IMR-90 (cell line): ENCODE measurements at regions not wholly inside any gene's neighbourhood (a gene's known extent, or its start where the extent isn't known, plus 50 kb on each side); places are given as distances from the start of the nearest gene placed in this dataset.

Experiments used
- ATAC-seq: fragments of 200-7000 bp; cut with Tn5 transposase; 2 replicates; pipeline ENCODE4 v1.9.1; 2020; ENCODE audit warnings: low read depth, mild to moderate bottlenecking, moderate library complexity
- BruUV-seq: library from RNA; stranded (reverse); fragments of 400-500 nt; replicated peaks from 2 replicates; lab custom pipeline; 2021; lab: Mats Ljungman, UMichigan
- CTCF ChIA-PET: fragments of 300-600 bp; formaldehyde crosslinking; extraction: SDS; loops from one replicate; lab custom pipeline; 2021; ENCODE audit warnings: antibody characterized with exemption; lab: Yijun Ruan, JAX
- POLR2A ChIA-PET: fragments of 300-600 bp; sonication (Branson Sonifier 250); formaldehyde crosslinking; loops from one replicate; lab custom pipeline; 2022; ENCODE audit warnings: antibody characterized with exemption; ENCODE audit not compliant: unreplicated experiment; lab: Charles Lee
- DNase-seq: peaks from one replicate; pipeline ENCODE4 v3.0.0; 2013
- H2AFZ ChIP-seq: replicated peaks from 2 replicates; pipeline ENCODE3; 2013; ENCODE audit warnings: low read length, mild to moderate bottlenecking; ENCODE audit not compliant: poor library complexity
- H2AK5ac ChIP-seq: 2 replicates; pipeline ENCODE4 v1.6.1; 2013; ENCODE audit warnings: low read depth, low read length, inconsistent platforms
- H2AK9ac ChIP-seq: replicated peaks from 2 replicates; pipeline ENCODE3; 2013; ENCODE audit warnings: mild to moderate bottlenecking, low read depth, low read length, moderate library complexity; ENCODE audit not compliant: poor library complexity
- H2BK120ac ChIP-seq: 2 replicates; pipeline ENCODE4 v1.6.1; 2013; ENCODE audit warnings: low read depth, low read length, inconsistent platforms
- H2BK15ac ChIP-seq: 3 replicates; pipeline ENCODE4 v1.6.1; 2013; ENCODE audit warnings: low read depth, low read length, inconsistent platforms
- H2BK20ac ChIP-seq: 2 replicates; pipeline ENCODE4 v1.6.1; 2013; ENCODE audit warnings: low read depth, mild to moderate bottlenecking, inconsistent platforms, low read length, moderate library complexity
- H2BK5ac ChIP-seq: 2 replicates; pipeline ENCODE4 v1.6.1; 2013; ENCODE audit warnings: mild to moderate bottlenecking, low read depth, low read length, inconsistent platforms; ENCODE audit not compliant: poor library complexity, severe bottlenecking
- H3K14ac ChIP-seq: replicated peaks from 2 replicates; pipeline ENCODE4 v1.6.1; 2013; ENCODE audit warnings: low read depth, low read length, inconsistent platforms
- H3K18ac ChIP-seq: 2 replicates; pipeline ENCODE4 v1.6.1; 2013; ENCODE audit warnings: low read depth, low read length, control low read depth
- H3K23ac ChIP-seq: 2 replicates; pipeline ENCODE4 v1.6.1; 2013; ENCODE audit warnings: low read depth, low read length, inconsistent platforms
- H3K27ac ChIP-seq: 2 replicates; pipeline ENCODE4 v1.5.1; 2013; ENCODE audit warnings: mild to moderate bottlenecking, control low read depth, low read length; ENCODE audit not compliant: insufficient read depth
- H3K27me3 ChIP-seq: 2 replicates; pipeline ENCODE4 v1.6.1; 2013; ENCODE audit warnings: low read length; ENCODE audit not compliant: control insufficient read depth, insufficient read depth
- H3K36me3 ChIP-seq: 2 replicates; pipeline ENCODE4 v1.6.1; 2013; ENCODE audit warnings: low read length, mixed read lengths; ENCODE audit not compliant: control insufficient read depth, insufficient read depth
- H3K4ac ChIP-seq: 2 replicates; pipeline ENCODE4 v1.6.1; 2013; ENCODE audit warnings: low read depth, low read length, inconsistent platforms
- H3K4me1 ChIP-seq: 2 replicates; pipeline ENCODE4 v1.6.1; 2013; ENCODE audit warnings: low read length, mixed read lengths; ENCODE audit not compliant: control insufficient read depth, insufficient read depth
- H3K4me2 ChIP-seq: 2 replicates; pipeline ENCODE4 v1.6.1; 2013; ENCODE audit warnings: low read depth, mild to moderate bottlenecking, control low read depth, low read length, moderate library complexity
- H3K4me3 ChIP-seq: 2 replicates; pipeline ENCODE4 v1.5.1; 2013; ENCODE audit warnings: low read depth, mild to moderate bottlenecking, control low read depth, low read length, moderate library complexity; ENCODE audit not compliant: insufficient read depth
- H3K56ac ChIP-seq: 2 replicates; pipeline ENCODE4 v1.6.1; 2013; ENCODE audit warnings: low read length, inconsistent platforms; ENCODE audit not compliant: insufficient read depth; ENCODE audit errors: extremely low read depth
- H3K79me1 ChIP-seq, 2 experiments: 2 replicates each; pipeline ENCODE4 v1.6.1; 2013; ENCODE audit warnings: low read length in 2 of 2, inconsistent platforms in 1 of 2, low read depth in 1 of 2
- H3K9ac ChIP-seq: 2 replicates; pipeline ENCODE4 v1.6.1; 2013; ENCODE audit warnings: low read depth, low read length, control low read depth
- H3K9me1 ChIP-seq: 2 replicates; pipeline ENCODE4 v1.6.1; 2013; ENCODE audit warnings: low read length, inconsistent platforms; ENCODE audit not compliant: insufficient read depth
- H3K9me3 ChIP-seq: 2 replicates; pipeline ENCODE4 v1.6.1; 2013; ENCODE audit warnings: low read length; ENCODE audit not compliant: control insufficient read depth, insufficient read depth
- H4K20me1 ChIP-seq: 2 replicates; pipeline ENCODE4 v1.6.1; 2013; ENCODE audit warnings: low read length, inconsistent platforms; ENCODE audit not compliant: insufficient read depth
- H4K5ac ChIP-seq: 2 replicates; pipeline ENCODE4 v1.6.1; 2013; ENCODE audit warnings: mild to moderate bottlenecking, low read depth, low read length, control low read depth
- H4K8ac ChIP-seq, 2 experiments: 2 replicates each; pipeline ENCODE4 v1.6.1; 2013; ENCODE audit warnings: low read depth in 2 of 2, low read length in 2 of 2, control low read depth in 1 of 2, inconsistent platforms in 1 of 2
- H4K91ac ChIP-seq: 2 replicates; pipeline ENCODE4 v1.6.1; 2013; ENCODE audit warnings: low read depth, low read length, inconsistent platforms; ENCODE audit not compliant: insufficient read depth
- CEBPB ChIP-seq: IDR thresholded peaks from 2 replicates; pipeline ENCODE4 v1.6.1; 2012; ENCODE audit warnings: low read depth, low read length, improper control_type of control experiment
- RFX5 ChIP-seq: IDR thresholded peaks from 2 replicates; pipeline ENCODE4 v1.8.0; 2012; ENCODE audit warnings: low read depth, mild to moderate bottlenecking, low read length, moderate library complexity
- WGBS, 2 experiments: methylation state at CpG; one replicate each; pipeline versions ENCODE4 v1.1.5 to v1.1.7; 2013; ENCODE audit warnings: missing lambda C conversion rate in 2 of 2; ENCODE audit not compliant: insufficient read length in 1 of 2; ENCODE audit errors: extremely low coverage in 2 of 2; 5-methylcytosine and 5-hydroxymethylcytosine counted together
- dilution Hi-C: fragments of 300-500 bp; cut with HindIII; formaldehyde crosslinking; loops from one replicate; pipeline ENCODE4 v1.14.3; 2018; ENCODE audit warnings: low sequenced_read_pairs; ENCODE audit not compliant: unreplicated experiment
- in situ Hi-C: fragments of 300-500 bp; cut with MboI; formaldehyde crosslinking; loops from 3 replicates; pipeline ENCODE4 v1.14.3; 2019; ENCODE audit warnings: low sequenced_read_pairs, inconsistent platforms, mixed read lengths
- intact Hi-C: fragments of 100-400 bp; cut with micrococcal nuclease; formaldehyde crosslinking; loops from 2 replicates; pipeline ENCODE4 v1.10.0; 2022

- Histone ChIP-seq H3K4me3 (no peak overlapping the region), H2BK15ac (no peak overlapping the region), H4K8ac (peak overlapping the region in 1 of 2 experiments; percentile 66; a peak in 1 of 4 replicates), H3K9ac (no peak overlapping the region), H3K56ac (no peak overlapping the region), H3K79me1 (no peaks in the 10 kb centered on the region), H2AK9ac (no peak overlapping the region), H4K20me1 (no peaks in the 10 kb centered on the region), H4K91ac (no peak overlapping the region; the same call in 1 of the 2 replicates), H3K9me1 (no peaks in the 10 kb centered on the region), H3K4ac (no peak overlapping the region), H3K27ac (no peak overlapping the region), H3K4me1 (no peaks in the 10 kb centered on the region), H3K4me2 (no peak overlapping the region), H3K23ac (no peak overlapping the region), H2BK20ac (no peak overlapping the region), H3K36me3 (no peaks in the 10 kb centered on the region), H2AK5ac (no peak overlapping the region), H2BK120ac (peak overlapping the region; percentile 83; the same call in 1 of the 2 replicates), H3K9me3 (no peaks in the 10 kb centered on the region), H3K18ac (no peak overlapping the region), H4K5ac (no peak overlapping the region), H2AFZ (no peak overlapping the region), H3K14ac (no peak overlapping the region), H3K27me3 (no peaks in the 10 kb centered on the region), H2BK5ac (no peak overlapping the region)
- no peak for TF ChIP-seq RFX5
- TF ChIP-seq CEBPB = peak; percentile 6; the same call in 1 of the 2 replicates
- in situ Hi-C loops (no loop called here), dilution Hi-C loops (no loop called here), intact Hi-C loops (no loop called here)
- ATAC-seq (no peak), DNase-seq (peak; percentile 70)
- ChIA-PET POLR2A (interaction anchor here (0.6 kb wide), 1 partner anchor 359 kb away, joined by 4 read pairs; no protein-coding TSS in a partner anchor), CTCF (interaction anchor here (0.9 kb wide), 1 partner anchor 13 kb away, joined by 3 read pairs; no protein-coding TSS in a partner anchor)
- WGBS, 2 experiments = no CpG with 5 or more reads among the region's 3 CpGs
- no TSS peak for BruUV-seq
These were observed 186.8 kb upstream of the RND3 start for GRCh38 chr2:150674283-150674682.
